HG02970 (cell line): ENCODE measurements at regions not wholly inside any gene's neighbourhood (a gene's known extent, or its start where the extent isn't known, plus 50 kb on each side); places are given as distances from the start of the nearest gene placed in this dataset.
"Not testable (repeated sequence)": the region's sequence is repeated elsewhere in the genome, so short reads cannot be mapped to it uniquely, and the experiment has no call there.

Experiments
- ATAC-seq: cut with Tn5 transposase; IDR thresholded peaks from one replicate; pipeline ENCODE4 v1.9.1; 2021; ENCODE audit warnings: mild to moderate bottlenecking, moderate library complexity, moderate number of reproducible peaks; ENCODE audit not compliant: unreplicated experiment, low FRiP score

DNA sequence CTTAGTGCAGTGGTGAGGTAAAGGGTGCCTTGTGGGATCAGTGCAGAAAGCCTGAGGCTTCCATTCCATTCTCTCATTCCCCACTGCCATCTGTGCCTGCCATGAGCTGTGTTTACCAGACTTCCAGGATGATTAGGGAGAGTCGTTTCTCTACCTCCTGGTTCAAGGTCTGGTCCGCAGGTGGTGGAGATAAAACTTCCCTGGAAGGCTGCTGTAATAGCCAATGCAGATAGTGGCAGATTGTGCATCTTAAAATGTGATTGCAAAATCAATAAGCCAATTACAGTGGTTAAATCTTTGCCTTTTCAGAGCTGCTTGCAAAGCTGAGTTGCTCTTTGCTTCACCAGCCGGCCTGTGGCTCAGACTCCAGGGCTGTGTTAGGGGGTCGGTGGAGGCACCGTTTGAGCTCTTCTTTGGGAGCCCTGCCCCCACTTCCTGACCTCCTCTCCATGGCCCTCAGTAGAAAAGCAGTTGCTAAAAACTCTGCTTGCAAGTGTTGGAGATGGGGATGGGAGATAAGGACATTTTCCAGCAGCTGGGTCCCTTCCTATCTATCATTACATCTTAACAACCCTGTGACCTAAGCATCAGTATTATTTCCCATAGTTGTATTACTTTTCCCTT, 95.2 kb upstream of the HS6ST1 start:
- no peak for ATAC-seq

DNA sequence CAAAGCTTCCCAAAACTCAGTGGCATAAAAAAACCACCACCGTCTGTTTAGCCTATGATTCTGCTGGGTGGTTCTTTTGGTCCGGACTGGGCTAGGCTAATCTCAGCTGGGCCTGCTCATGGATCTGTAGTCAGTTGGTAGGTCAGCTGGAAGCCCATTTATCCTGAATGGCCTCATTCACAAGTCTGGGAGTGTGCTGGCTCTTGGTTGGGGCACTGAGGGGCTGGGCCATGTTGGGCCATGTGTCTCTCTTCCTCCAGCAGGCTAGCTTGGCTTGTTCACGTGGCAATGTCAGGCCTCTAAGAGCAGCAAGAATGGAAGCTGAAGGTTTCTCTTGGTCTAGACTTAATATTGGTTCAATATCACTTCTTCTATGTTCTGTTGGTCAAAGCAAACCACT, 95.7 kb upstream of the HS6ST1 start:
- no peak for ATAC-seq

DNA sequence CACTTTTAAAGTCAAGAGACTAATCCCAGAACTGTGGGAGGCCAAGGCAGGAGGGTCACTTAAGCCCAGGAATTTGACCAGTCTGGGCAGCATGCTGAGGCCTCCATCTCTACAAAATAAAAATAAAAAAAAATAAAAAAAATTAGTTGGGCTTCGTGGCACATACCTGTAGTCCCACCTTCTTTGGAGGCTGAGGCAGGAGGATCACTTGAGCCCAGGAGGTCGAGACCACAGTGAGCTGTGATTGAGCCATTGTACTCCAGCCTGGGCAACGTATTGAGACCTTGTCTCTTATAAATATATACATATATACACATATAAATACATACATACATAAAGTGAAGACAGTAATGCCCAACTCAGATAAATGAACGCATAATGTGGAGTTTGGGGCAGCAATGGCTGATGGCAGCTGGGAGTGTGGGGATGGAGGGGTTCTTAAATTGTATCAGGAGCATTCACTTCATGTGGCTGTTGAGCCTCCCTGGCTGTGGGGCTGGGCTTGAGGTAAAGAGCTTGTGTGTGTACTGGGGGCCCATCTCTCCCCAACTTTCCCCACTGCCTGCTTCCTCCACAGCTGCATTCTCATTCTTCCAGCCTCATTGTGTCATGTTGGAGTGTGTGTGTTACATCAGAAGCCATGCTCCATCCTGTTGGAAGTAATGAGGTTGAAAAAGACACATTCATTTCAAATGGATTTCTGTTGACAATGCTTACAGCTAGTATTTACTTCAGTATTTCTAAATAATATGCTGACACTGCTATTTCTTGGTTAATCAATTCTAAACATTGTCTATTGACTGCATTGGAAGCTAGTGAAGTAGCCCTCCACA, 96.5 kb upstream of the HS6ST1 start:
- ATAC-seq, result no peak

- ATAC-seq, result no peak
Measured at GRCh38 chr2:128415779-128416061, 97.1 kb upstream of the HS6ST1 start.

DNA sequence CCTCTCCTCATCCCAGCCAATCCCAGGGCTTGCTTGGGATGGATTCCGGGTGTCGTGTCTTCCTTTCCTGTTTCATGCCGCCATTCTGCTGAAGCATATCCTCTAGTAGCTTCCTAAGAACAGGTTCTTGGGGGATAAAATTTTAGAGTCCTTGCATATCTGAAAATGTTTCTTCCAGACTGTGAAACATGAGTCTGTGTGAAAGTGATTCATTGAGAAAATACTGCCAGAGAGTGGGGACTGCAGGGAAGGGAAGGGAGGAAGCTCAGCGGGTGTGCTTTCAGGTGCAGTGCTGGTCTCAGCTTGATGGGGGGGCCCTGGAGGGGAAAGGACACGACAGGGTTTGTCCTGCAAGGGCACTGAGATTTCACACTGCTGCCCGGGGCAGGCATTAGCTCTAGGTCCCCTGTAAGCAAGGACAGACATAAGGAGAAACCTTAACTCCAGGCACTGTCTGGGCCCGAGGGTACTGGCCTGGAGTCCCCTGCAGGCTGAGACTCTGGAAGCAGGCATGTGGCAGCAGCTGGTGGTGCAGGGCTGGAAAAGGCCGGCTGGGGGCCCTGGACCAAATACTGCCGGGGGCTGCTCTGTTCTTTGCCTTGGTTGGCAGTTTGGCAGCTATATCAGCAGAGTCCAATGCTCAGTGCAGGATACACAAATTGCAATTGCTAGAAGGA, 97.6 kb upstream of the HS6ST1 start:
- ATAC-seq, result no peak

- no peak for ATAC-seq
Measured at GRCh38 chr2:128416806-128417205, 98.1 kb upstream of the HS6ST1 start.

DNA sequence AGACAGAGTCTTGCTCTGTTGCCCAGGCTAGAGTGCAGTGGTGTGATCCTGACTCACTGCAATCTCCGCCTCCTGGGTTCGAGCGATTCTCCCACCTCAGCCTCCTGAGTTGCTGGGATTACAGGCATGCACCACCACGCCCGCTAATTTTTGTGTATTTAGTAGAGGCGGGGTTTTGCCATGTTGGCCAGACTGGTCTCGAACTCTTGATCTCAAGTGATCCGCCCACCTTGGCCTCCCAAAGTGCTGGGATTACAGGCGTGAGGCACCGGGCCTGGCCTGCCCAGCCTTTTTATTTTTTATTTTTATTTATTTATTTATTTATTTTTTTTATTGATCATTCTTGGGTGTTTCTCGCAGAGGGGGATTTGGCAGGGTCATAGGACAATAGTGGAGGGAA, 98.6 kb upstream of the HS6ST1 start:
- not testable (repeated sequence) for ATAC-seq

DNA sequence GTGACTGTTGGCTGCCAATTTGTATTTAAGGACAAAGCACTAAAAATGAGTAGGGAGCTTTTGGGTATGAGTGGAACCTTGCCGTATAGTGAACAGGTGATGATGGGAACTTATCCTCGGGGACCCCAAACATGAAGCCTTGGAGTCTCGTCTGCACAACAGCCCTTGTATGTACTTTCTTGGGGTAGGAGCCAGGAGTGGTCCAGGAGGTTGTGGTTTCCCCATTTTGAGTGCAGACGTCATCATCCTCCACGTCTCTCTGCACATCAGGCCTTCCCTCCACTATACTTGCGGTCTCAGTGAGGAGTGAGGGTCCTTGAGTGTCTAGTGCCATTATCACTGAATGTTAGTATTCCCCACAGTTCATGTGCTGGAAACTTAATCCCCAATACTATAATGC, 101.5 kb upstream of the HS6ST1 start:
- ATAC-seq, result no peak

DNA sequence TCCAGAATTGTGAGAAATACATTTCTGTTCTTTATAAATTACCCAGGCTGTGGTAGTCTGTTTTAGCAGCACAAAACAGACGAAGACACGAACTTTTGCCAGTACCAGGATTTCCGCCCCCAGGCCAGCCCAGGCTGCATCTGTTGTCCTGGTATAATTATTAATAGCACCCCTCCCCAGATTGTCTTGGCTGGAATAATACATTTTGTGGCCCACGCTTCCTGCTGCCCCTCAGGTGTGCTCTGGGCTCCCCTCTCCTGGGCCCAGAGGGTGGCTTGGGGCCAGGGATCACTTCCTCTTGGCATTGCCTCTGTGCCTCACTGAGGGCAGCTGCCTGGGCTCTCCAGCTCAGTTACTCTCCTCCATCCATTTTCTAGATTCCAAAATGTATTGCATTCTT, 102.1 kb upstream of the HS6ST1 start:
- no peak for ATAC-seq

DNA sequence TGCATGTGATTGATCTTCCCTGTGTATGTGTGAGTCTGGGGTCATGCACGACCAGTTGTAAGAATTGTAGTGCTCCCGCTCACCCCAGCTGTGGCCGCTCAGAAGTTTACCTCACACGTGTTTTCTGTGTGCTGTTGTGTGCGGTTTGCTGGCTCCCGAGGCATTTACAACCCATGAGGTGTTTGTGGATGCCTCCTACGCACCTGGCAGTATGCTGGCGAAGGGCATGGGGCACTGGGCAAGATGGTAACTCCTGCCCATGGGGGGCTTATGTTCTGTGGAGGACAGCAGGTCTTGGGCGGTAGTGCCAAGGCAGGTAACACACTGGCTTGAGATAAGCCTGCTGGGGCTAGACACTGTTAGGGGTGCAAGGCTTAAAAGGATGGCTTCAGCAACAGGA, 102.6 kb upstream of the HS6ST1 start:
- no peak for ATAC-seq

- ATAC-seq, result no peak
Measured at GRCh38 chr2:128421861-128422311, 103.2 kb upstream of the HS6ST1 start.

- ATAC-seq, result no peak
Measured at GRCh38 chr2:128422571-128422970, 103.9 kb upstream of the HS6ST1 start.

GRCh38 chr2:128423788-128424165, 105.1 kb upstream of the HS6ST1 start:
- no peak for ATAC-seq

- no peak for ATAC-seq
Measured at GRCh38 chr2:128424406-128425171, 105.9 kb upstream of the HS6ST1 start.

- no peak for ATAC-seq
Measured at GRCh38 chr2:128425216-128425615, 106.5 kb upstream of the HS6ST1 start.

DNA sequence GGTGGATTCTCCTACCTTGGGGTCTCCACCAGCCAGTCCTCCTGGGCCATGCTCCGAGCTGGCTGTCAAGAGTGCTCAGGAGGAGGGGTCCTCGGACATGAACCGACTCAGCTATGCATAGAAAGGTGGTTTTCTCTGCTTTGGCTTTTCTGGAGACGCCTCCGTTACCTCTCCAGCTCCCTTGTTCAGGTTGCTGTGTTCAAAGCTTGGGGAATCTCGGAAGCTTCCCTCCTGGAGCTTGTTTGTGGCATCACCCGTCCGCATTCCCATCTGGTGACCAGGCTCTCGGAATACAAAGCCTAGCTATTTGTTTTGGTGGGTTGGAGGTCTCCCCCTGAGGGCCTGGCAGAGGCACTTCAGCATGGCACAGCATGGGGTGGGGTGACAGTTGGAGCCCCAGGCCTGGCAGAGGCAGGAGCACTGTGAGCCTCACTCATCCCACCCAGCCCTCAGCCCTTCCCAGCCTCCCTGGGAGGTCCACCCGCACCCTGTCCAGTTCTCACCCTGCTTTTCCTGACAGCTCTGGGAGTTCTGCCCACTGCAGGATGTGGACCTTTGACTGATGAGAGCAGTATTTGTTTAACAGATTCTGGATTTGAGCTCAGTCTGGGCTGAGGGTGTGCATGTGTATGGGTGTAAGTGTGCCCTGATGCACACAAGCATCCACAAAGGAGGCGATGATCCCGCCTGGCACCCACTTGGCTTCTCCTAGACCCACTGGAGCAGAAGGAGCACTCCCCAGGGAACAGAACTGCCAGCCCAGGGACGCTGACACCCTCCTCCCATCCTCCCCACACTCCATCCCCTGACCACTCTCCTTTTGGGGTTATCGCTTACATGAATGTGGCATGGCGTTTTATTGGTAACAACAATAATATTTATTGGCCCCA, 107.3 kb upstream of the HS6ST1 start:
- no peak for ATAC-seq

GRCh38 chr2:128427413-128427755, 108.7 kb upstream of the HS6ST1 start:
- no peak for ATAC-seq

GRCh38 chr2:128428415-128428814, 109.7 kb upstream of the HS6ST1 start:
- no peak for ATAC-seq

DNA sequence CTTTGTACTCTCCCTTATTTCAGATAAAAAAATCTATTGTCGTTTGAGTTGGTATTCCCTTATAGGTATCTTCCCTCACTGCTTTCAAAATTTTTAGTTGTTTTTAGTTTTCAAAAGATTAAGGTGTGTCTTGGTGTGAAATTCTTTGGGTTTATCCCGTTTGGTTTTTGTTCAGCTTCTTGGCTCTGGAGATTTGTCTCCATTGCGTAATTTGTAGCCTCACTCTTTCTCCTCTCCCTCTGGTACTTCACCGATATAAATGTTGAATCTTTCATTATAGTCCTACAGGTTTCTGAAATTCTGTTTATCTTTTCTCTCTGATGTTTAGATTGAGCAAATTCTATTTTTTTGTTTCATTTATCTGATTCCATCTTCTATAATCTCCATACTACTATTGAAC, 113.8 kb upstream of the HS6ST1 start:
- no peak for ATAC-seq

DNA sequence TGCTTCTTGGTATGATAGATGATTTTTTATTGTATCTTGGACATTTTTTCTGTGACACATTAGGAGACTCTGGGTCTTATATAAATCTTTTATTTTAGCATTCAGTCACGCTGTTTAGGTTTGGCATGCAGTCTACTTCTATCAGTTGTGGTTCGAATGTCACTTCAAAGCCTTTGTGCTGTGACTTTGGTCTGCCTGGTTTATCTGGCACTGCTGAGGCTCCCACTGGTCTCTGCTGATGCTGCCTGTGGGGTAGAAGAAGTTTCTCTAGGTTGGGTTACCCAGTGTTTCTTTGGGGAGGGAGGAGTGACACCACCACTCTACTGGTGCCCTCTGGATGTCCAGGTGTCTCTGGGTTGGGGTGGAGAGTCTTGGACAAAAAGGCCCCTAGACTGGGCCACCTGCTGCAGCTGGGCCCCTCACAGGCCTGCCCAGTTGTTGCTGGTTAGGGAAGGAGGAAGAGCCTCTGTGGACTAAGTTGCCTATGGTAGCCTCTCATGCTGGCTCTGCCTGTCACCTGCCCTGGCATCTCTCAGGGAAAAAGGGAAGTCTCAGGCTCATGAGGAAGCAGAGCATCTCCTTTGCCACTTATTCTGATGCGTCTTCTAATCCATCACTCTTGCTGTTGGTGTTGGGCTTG, 115.4 kb upstream of the HS6ST1 start:
- no peak for ATAC-seq
